ENCODE measurements at regions not wholly inside any gene's neighbourhood (a gene's known extent, or its start where the extent isn't known, plus 50 kb on each side); places are given as distances from the start of the nearest gene placed in this dataset.

- no peak for DNase-seq (ENCODE audit: extremely low read depth, insufficient read length)
- TF ChIP-seq, protein P1, sequence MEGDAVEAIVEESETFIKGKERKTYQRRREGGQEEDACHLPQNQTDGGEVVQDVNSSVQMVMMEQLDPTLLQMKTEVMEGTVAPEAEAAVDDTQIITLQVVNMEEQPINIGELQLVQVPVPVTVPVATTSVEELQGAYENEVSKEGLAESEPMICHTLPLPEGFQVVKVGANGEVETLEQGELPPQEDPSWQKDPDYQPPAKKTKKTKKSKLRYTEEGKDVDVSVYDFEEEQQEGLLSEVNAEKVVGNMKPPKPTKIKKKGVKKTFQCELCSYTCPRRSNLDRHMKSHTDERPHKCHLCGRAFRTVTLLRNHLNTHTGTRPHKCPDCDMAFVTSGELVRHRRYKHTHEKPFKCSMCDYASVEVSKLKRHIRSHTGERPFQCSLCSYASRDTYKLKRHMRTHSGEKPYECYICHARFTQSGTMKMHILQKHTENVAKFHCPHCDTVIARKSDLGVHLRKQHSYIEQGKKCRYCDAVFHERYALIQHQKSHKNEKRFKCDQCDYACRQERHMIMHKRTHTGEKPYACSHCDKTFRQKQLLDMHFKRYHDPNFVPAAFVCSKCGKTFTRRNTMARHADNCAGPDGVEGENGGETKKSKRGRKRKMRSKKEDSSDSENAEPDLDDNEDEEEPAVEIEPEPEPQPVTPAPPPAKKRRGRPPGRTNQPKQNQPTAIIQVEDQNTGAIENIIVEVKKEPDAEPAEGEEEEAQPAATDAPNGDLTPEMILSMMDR (IDR thresholded peaks at IDR 0.05; ENCODE audit: insufficient read depth, low read length, poor library complexity, severe bottlenecking) = no peak
- no peaks in the 10 kb centered on the region for H3K27me3 ChIP-seq (replicated peaks; ENCODE audit: control insufficient read depth, insufficient read depth, low read length)
- H3K4me3 ChIP-seq (replicated peaks; ENCODE audit: low read depth, low read length) = no peak overlapping the region
- H3K36me3 ChIP-seq (ENCODE audit: control insufficient read depth, insufficient read depth, low read length) = no peaks in the 10 kb centered on the region
Measured at GRCh38 chr10:130769146-130770017, 542.1 kb downstream of the TCERG1L start.

DNA sequence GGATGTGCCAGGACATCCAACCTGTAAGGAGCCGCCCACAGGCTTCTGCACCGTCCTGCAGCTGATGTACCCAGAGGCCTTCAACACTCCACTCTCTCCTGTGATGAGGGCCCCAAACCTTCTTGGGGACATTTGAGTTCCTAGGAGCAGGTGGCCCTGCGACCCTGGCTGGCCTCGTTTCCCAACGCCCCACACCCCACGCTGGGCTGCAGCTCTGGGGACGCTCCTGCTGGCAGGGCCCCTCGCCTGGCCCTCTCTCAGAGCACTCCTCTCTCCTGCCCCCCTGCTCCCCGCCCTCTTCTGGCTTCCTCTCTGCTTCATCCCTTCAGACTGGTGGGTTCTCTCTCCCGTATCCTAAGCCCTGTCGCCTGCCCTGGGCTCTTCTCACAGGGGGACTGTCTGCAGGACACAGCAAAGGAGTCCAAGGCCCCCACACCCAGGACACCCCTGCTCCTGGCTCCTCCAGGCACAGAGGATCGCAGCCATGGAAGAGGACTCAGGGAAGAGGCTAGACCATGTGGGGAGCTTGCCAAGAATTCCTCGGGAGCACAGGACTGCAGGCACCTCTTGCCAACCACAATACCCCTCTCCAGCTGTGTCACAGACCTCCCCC lies 541.4 kb downstream of the TCERG1L start:
- Histone ChIP-seq H3K36me3 (ENCODE audit: control insufficient read depth, insufficient read depth, low read length) (no peaks in the 10 kb centered on the region), H3K27me3 (replicated peaks; ENCODE audit: control insufficient read depth, insufficient read depth, low read length) (no peaks in the 10 kb centered on the region), H3K4me3 (replicated peaks; ENCODE audit: low read depth, low read length) (no peak overlapping the region)
- DNase-seq (ENCODE audit: extremely low read depth, insufficient read length) = no peak
- TF ChIP-seq, protein P1 (IDR thresholded peaks at IDR 0.05; ENCODE audit: insufficient read depth, low read length, poor library complexity, severe bottlenecking) = no peak

- H3K27me3 ChIP-seq (replicated peaks; ENCODE audit: control insufficient read depth, insufficient read depth, low read length) = no peaks in the 10 kb centered on the region
- TF ChIP-seq, protein P1 (IDR thresholded peaks at IDR 0.05; ENCODE audit: insufficient read depth, low read length, poor library complexity, severe bottlenecking) = no peak
- no peak for DNase-seq (ENCODE audit: extremely low read depth, insufficient read length)
- H3K36me3 ChIP-seq (ENCODE audit: control insufficient read depth, insufficient read depth, low read length) = no peaks in the 10 kb centered on the region
- no peak overlapping the region for H3K4me3 ChIP-seq (replicated peaks; ENCODE audit: low read depth, low read length)
Measured at GRCh38 chr10:130771491-130771946, 540.0 kb downstream of the TCERG1L start.

GRCh38 chr10:130772056-130772455 lies 539.5 kb downstream of the TCERG1L start:
- DNase-seq (ENCODE audit: extremely low read depth, insufficient read length) = no peak
- TF ChIP-seq, protein P1 (IDR thresholded peaks at IDR 0.05; ENCODE audit: insufficient read depth, low read length, poor library complexity, severe bottlenecking) = no peak
- Histone ChIP-seq H3K4me3 (replicated peaks; ENCODE audit: low read depth, low read length) (no peak overlapping the region), H3K36me3 (ENCODE audit: control insufficient read depth, insufficient read depth, low read length) (no peaks in the 10 kb centered on the region), H3K27me3 (replicated peaks; ENCODE audit: control insufficient read depth, insufficient read depth, low read length) (no peaks in the 10 kb centered on the region)

DNA sequence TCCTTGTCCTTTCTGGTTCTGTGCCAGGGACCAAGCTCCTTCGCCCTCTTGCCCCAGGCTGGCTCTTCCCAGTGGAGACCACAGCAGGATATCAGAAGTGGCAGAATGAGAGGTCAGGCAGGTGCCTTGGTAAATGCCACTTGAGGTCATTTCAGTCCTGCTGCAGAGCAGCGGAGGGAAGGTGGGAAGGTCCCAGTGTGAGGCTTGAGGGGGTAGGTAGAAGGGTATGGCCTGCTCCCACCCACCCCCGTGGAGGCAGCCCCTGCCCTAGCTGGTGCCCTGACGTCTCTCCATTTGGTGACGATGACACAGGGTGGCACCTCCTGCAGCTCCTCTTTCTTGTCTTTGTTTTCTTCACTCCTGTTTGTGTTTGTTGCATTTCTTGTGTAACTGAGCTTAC lies 538.8 kb downstream of the TCERG1L start:
- H3K36me3 ChIP-seq (ENCODE audit: control insufficient read depth, insufficient read depth, low read length) = no peaks in the 10 kb centered on the region
- no peak overlapping the region for H3K4me3 ChIP-seq (replicated peaks; ENCODE audit: low read depth, low read length)
- TF ChIP-seq, protein P1 (IDR thresholded peaks at IDR 0.05; ENCODE audit: insufficient read depth, low read length, poor library complexity, severe bottlenecking) = no peak
- DNase-seq (ENCODE audit: extremely low read depth, insufficient read length) = no peak
- no peaks in the 10 kb centered on the region for H3K27me3 ChIP-seq (replicated peaks; ENCODE audit: control insufficient read depth, insufficient read depth, low read length)
